AG09319 (cell line): ENCODE measurements at regions not wholly inside any gene's neighbourhood (a gene's known extent, or its start where the extent isn't known, plus 50 kb on each side); places are given as distances from the start of the nearest gene placed in this dataset.

Source experiments
- DNase-seq: peaks from one replicate; pipeline ENCODE4 v3.0.0-alpha.2; 2010; ENCODE audit warnings: low read depth; ENCODE audit errors: extremely low read depth
- CTCF ChIP-seq: IDR thresholded peaks from 2 replicates; pipeline ENCODE4 v1.5.1; 2011; ENCODE audit warnings: low read depth, mild to moderate bottlenecking, inconsistent platforms, low read length, moderate library complexity

GRCh38 chr10:91167406-91167805 lies 53.1 kb upstream of the PCGF5 start:
- TF ChIP-seq CTCF = no peak
- DNase-seq = no peak

GRCh38 chr10:91170418-91170817 lies 50.0 kb upstream of the PCGF5 start:
- DNase-seq = no peak
- TF ChIP-seq CTCF = no peak
